ENCODE measurements at regions not wholly inside any gene's neighbourhood (a gene's known extent, or its start where the extent isn't known, plus 50 kb on each side); places are given as distances from the start of the nearest gene placed in this dataset.

DNA sequence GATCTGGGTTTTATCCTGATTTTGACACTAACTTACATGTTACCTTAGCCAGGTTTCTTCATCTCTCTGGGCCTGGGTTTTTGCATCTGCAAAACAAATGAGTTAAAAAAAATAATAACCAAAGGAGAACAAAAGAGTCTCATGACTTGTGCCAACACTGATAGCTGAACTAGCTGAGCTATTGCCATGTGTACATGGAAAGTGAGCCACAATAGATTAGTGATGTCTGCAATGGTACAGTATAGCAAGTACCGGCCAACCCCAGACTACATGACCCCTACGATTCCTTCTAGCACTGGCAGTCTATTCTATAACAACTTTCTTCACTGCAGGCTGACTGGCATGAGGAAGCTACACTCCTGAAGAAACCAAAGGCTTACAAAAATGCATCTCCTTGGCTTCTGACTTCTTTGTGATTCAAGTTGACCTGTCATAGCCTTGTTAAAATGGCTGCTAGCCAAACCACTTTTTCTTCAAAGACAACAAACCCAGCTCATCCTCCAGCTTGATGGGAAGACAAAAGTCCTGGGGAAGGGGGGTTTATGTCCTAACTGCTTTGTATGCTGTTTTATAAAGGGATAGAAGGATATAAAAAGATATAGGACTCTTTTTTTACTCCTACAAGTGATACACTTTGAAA lies 123.7 kb downstream of the DAD1 start:
- no peak overlapping the region for H3K9ac ChIP-seq (ENCODE audit: low read length)
- no peak overlapping the region for H3K27ac ChIP-seq (ENCODE audit: low read depth, low read length)
- H3K9me3 ChIP-seq (ENCODE audit: control insufficient read depth, insufficient read depth, low read depth, low read length), result no peaks in the 10 kb centered on the region
- H3K27me3 ChIP-seq (ENCODE audit: control insufficient read depth, insufficient read depth, low read length), result no peaks in the 10 kb centered on the region
- no peaks in the 10 kb centered on the region for H3K4me1 ChIP-seq (ENCODE audit: control insufficient read depth, insufficient read depth, low read length)
- H3K36me3 ChIP-seq (ENCODE audit: control insufficient read depth, insufficient read depth, low read length), result no peaks in the 10 kb centered on the region
- H3K4me3 ChIP-seq (ENCODE audit: low read depth, low read length), result no peak overlapping the region

DNA sequence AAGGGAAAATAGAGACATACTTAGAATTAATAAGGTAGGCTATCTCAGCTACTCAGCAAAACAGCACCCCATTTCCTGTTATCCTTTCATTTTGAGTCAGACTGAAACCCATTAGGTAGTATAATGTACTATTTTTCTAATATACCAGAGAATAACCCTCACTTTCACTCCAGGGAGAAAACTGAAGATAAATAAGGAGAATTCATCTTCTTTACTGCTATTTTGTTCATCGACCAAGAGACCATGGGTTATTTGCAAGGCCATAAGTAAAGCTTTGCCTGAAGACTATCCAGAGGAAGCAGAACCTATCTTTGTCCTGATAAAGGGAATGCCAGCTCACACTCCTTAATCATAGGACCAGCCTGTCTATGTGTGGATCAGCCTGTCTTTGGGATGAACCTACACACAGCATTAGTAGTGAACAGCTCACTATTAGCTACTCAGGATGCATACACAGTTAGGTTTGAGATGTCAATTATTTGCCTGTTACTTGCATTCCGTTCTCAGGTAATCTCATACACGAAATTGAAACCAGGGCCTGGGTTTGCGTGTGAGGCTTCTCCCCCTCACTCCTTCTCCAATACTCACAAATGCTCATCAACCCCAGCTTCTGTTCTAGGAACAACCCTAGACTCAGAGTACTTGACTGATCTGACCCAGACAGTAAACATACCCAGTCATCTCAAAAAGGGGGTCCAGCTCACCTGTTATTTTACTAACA lies 124.4 kb downstream of the DAD1 start:
- H3K9ac ChIP-seq (ENCODE audit: low read length), result no peak overlapping the region
- no peaks in the 10 kb centered on the region for H3K27me3 ChIP-seq (ENCODE audit: control insufficient read depth, insufficient read depth, low read length)
- H3K36me3 ChIP-seq (ENCODE audit: control insufficient read depth, insufficient read depth, low read length), result no peaks in the 10 kb centered on the region
- H3K9me3 ChIP-seq (ENCODE audit: control insufficient read depth, insufficient read depth, low read depth, low read length), result no peaks in the 10 kb centered on the region
- no peaks in the 10 kb centered on the region for H3K4me1 ChIP-seq (ENCODE audit: control insufficient read depth, insufficient read depth, low read length)
- H3K27ac ChIP-seq (ENCODE audit: low read depth, low read length), result no peak overlapping the region
- H3K4me3 ChIP-seq (ENCODE audit: low read depth, low read length), result no peak overlapping the region

DNA sequence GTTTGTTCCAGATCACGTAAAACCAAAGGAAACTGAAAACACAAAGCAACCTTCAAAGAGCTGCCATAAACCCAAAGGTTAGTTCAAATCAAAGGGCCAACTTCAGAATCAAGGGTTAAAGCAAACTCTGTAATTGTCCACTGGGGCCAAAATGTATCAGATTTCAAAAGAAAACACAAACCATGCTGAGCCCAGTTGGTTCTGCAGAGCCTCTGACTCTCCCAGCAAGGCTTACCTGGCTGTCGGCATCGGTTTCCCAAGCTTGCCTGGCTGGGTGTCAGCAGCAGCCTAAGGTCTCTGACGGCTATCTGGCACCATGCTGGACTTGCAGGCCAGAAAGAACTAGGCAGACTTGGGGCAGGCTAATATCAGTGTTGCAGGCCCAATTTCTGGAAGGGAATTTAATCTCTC lies 125.3 kb downstream of the DAD1 start:
- Histone ChIP-seq H3K4me3 (ENCODE audit: low read depth, low read length) (no peak overlapping the region), H3K27ac (ENCODE audit: low read depth, low read length) (no peak overlapping the region), H3K27me3 (ENCODE audit: control insufficient read depth, insufficient read depth, low read length) (no peaks in the 10 kb centered on the region), H3K9me3 (ENCODE audit: control insufficient read depth, insufficient read depth, low read depth, low read length) (no peaks in the 10 kb centered on the region), H3K4me1 (ENCODE audit: control insufficient read depth, insufficient read depth, low read length) (no peaks in the 10 kb centered on the region), H3K36me3 (ENCODE audit: control insufficient read depth, insufficient read depth, low read length) (no peaks in the 10 kb centered on the region), H3K9ac (ENCODE audit: low read length) (no peak overlapping the region)

DNA sequence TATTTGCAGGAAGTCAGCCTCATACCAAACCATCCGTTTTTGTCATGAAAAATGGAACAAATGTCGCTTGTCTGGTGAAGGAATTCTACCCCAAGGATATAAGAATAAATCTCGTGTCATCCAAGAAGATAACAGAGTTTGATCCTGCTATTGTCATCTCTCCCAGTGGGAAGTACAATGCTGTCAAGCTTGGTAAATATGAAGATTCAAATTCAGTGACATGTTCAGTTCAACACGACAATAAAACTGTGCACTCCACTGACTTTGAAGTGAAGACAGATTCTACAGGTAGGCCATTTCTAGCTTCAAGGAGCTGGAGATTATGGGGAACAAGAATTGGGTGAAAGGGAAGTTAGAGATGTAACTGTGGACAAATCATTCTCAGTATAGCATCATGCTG lies 126.1 kb downstream of the DAD1 start:
- Histone ChIP-seq H3K27ac (ENCODE audit: low read depth, low read length) (no peak overlapping the region), H3K4me1 (ENCODE audit: control insufficient read depth, insufficient read depth, low read length) (no peaks in the 10 kb centered on the region), H3K9ac (ENCODE audit: low read length) (no peak overlapping the region), H3K9me3 (ENCODE audit: control insufficient read depth, insufficient read depth, low read depth, low read length) (no peaks in the 10 kb centered on the region), H3K27me3 (ENCODE audit: control insufficient read depth, insufficient read depth, low read length) (no peaks in the 10 kb centered on the region), H3K36me3 (ENCODE audit: control insufficient read depth, insufficient read depth, low read length) (no peaks in the 10 kb centered on the region), H3K4me3 (ENCODE audit: low read depth, low read length) (no peak overlapping the region)

DNA sequence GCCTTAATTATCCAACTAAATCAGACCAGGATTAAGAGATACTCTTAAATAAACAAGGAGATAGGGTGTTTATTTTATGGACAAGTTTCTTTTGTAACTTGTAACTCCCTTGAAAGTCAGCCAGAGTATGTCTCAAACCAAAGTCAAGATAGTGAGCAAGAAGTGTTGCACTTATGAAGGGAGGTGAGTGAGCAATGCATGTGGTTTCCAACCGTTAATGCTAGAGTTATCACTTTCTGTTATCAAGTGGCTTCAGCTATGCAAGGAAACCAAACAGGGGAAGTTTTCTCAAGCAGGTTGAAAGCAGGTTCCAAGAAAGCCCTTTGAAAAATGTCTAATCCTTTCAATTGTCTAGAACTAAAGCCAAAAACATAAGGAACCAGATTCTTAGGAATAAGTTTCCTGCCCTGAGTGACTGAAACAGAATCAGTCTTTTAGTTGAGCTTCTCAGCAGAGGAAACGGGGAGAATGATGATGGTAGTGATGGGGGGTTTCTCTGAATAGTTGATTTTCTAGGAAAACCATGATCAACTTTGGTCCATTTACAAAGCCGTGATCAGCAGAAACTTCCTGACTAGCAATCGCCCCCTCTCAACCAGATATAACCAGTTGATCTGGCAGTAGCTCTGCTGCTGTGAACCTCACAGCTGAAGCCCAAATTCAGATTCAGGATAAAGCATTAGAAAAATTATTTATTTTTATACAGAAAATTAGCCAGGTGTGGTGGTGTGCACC lies 128.4 kb downstream of the DAD1 start:
- Histone ChIP-seq H3K36me3 (ENCODE audit: control insufficient read depth, insufficient read depth, low read length) (no peaks in the 10 kb centered on the region), H3K4me1 (ENCODE audit: control insufficient read depth, insufficient read depth, low read length) (no peaks in the 10 kb centered on the region), H3K27me3 (ENCODE audit: control insufficient read depth, insufficient read depth, low read length) (no peaks in the 10 kb centered on the region), H3K4me3 (ENCODE audit: low read depth, low read length) (no peak overlapping the region), H3K27ac (ENCODE audit: low read depth, low read length) (no peak overlapping the region), H3K9me3 (ENCODE audit: control insufficient read depth, insufficient read depth, low read depth, low read length) (no peaks in the 10 kb centered on the region), H3K9ac (ENCODE audit: low read length) (no peak overlapping the region)

DNA sequence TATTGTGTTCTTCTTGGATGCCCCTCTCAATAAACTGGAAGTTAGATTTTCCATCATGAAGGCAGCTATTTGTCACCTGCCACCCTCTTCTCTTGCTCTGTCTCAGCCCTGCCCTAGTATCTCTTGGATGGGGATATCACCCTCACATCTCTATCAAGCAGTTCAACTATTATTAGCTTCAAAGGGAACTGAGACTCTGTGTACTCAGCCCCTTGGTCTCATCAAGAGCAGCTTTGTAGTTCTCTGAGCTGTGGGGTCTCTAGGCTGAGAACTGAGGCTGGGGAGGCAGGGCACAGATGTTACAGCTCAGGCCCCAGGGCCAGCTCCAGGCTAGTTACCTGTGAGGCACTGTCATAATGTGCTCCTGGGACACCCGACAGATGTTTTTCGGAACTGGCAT lies 130.3 kb downstream of the DAD1 start:
- Histone ChIP-seq H3K9me3 (ENCODE audit: control insufficient read depth, insufficient read depth, low read depth, low read length) (no peaks in the 10 kb centered on the region), H3K27me3 (ENCODE audit: control insufficient read depth, insufficient read depth, low read length) (no peaks in the 10 kb centered on the region), H3K36me3 (ENCODE audit: control insufficient read depth, insufficient read depth, low read length) (no peaks in the 10 kb centered on the region), H3K4me1 (ENCODE audit: control insufficient read depth, insufficient read depth, low read length) (no peaks in the 10 kb centered on the region), H3K9ac (ENCODE audit: low read length) (no peak overlapping the region), H3K27ac (ENCODE audit: low read depth, low read length) (no peak overlapping the region), H3K4me3 (ENCODE audit: low read depth, low read length) (no peak overlapping the region)

DNA sequence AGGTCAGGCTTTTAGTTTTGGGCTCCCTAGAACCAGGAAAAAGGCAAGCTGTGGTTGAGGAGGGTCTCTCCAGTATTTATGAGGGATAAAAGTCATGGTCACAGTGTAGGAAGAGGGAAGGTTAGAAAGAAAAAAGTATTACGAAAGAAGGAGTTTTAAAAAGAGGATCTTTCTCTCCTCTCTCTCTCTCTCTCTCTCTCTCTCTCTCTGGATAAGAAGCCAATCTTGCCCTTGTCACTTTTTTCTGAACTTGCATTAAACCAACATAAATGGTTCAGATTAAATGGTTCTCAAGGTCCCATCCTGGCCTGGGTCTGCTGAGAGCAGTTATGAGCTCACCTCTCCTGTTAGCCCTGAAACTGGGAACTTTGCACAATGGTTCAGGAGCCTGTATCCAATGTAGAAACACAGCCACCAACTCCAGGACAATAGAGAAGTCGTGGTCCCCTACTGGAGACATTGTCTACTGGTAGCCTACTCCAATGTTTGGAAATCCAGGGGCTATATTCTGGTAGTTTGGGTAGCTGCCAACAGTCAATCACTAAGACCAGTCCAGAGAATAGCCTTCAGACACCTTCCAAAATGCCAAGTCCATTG lies 131.9 kb downstream of the DAD1 start:
- no peak overlapping the region for H3K9ac ChIP-seq (ENCODE audit: low read length)
- H3K4me3 ChIP-seq (ENCODE audit: low read depth, low read length), result no peak overlapping the region
- H3K27ac ChIP-seq (ENCODE audit: low read depth, low read length), result no peak overlapping the region
- no peaks in the 10 kb centered on the region for H3K9me3 ChIP-seq (ENCODE audit: control insufficient read depth, insufficient read depth, low read depth, low read length)
- no peaks in the 10 kb centered on the region for H3K27me3 ChIP-seq (ENCODE audit: control insufficient read depth, insufficient read depth, low read length)
- H3K4me1 ChIP-seq (ENCODE audit: control insufficient read depth, insufficient read depth, low read length), result no peaks in the 10 kb centered on the region
- no peaks in the 10 kb centered on the region for H3K36me3 ChIP-seq (ENCODE audit: control insufficient read depth, insufficient read depth, low read length)

DNA sequence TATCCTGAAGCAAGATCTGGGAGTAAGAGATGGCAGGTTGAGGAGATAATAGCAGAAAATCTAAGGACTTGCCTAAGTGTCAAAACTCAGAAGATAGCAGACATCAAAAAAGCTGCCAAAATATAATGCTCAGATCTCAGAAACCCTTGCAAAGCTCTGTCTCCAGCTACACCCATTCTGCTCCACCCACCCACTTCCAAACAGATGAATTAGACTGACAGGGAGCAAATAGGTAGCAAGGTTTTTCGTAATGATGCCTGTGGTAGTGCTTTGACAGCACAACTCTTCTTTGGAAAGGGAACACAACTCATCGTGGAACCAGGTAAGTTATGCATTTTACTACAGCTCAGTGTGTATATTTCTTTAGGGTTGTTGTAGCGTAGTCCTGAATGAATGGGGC lies 132.6 kb downstream of the DAD1 start:
- no peaks in the 10 kb centered on the region for H3K9me3 ChIP-seq (ENCODE audit: control insufficient read depth, insufficient read depth, low read depth, low read length)
- H3K9ac ChIP-seq (ENCODE audit: low read length), result no peak overlapping the region
- H3K27ac ChIP-seq (ENCODE audit: low read depth, low read length), result no peak overlapping the region
- no peak overlapping the region for H3K4me3 ChIP-seq (ENCODE audit: low read depth, low read length)
- H3K27me3 ChIP-seq (ENCODE audit: control insufficient read depth, insufficient read depth, low read length), result no peaks in the 10 kb centered on the region
- H3K36me3 ChIP-seq (ENCODE audit: control insufficient read depth, insufficient read depth, low read length), result no peaks in the 10 kb centered on the region
- H3K4me1 ChIP-seq (ENCODE audit: control insufficient read depth, insufficient read depth, low read length), result no peaks in the 10 kb centered on the region

DNA sequence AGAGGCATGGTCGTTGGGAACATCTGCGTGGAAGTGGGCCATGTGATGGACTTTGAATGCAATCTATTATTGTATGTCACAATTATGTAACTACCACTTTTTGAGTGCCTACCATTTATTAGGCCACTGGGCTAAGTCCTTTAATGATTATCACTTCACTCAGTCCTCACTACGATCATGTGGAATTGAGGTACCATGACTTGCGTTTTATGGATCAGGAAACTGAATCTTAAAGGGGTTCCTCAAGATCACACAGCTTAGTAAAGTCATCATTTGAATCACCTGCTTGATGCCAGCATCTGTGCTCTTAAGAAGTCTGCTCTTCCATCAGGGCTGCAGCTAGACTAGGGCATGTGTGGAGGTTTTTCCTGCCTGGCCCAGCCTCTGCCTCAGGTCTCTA lies 136.7 kb downstream of the DAD1 start:
- Histone ChIP-seq H3K9ac (ENCODE audit: low read length) (no peak overlapping the region), H3K4me1 (ENCODE audit: control insufficient read depth, insufficient read depth, low read length) (peaks cover 6% of the 10 kb centered on the region), H3K36me3 (ENCODE audit: control insufficient read depth, insufficient read depth, low read length) (no peaks in the 10 kb centered on the region), H3K27ac (ENCODE audit: low read depth, low read length) (no peak overlapping the region), H3K27me3 (ENCODE audit: control insufficient read depth, insufficient read depth, low read length) (no peaks in the 10 kb centered on the region), H3K4me3 (ENCODE audit: low read depth, low read length) (no peak overlapping the region), H3K9me3 (ENCODE audit: control insufficient read depth, insufficient read depth, low read depth, low read length) (no peaks in the 10 kb centered on the region)

DNA sequence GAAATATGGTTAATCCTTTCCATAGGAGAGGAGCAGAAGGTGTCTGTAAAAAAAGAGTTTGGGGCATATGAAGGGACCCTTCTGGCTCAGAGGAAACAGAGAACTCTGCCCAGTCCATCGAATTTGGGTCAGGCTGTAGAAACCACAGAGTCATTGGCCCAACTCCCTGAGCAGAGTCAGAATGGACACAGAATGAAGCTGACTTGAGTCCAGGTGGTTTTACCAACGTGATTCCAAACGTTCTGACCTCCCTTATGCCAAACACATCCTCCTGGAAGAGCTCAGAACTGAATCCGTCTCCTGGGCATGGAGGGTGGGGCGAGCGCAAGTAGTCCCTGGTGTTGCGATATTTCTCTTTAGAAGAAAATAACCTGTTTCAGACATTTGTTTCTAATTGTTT lies 138.8 kb downstream of the DAD1 start:
- Histone ChIP-seq H3K27ac (ENCODE audit: low read depth, low read length) (no peak overlapping the region), H3K9me3 (ENCODE audit: control insufficient read depth, insufficient read depth, low read depth, low read length) (no peaks in the 10 kb centered on the region), H3K4me1 (ENCODE audit: control insufficient read depth, insufficient read depth, low read length) (peaks cover 6% of the 10 kb centered on the region), H3K4me3 (ENCODE audit: low read depth, low read length) (no peak overlapping the region), H3K36me3 (ENCODE audit: control insufficient read depth, insufficient read depth, low read length) (no peaks in the 10 kb centered on the region), H3K9ac (ENCODE audit: low read length) (no peak overlapping the region), H3K27me3 (ENCODE audit: control insufficient read depth, insufficient read depth, low read length) (no peaks in the 10 kb centered on the region)

DNA sequence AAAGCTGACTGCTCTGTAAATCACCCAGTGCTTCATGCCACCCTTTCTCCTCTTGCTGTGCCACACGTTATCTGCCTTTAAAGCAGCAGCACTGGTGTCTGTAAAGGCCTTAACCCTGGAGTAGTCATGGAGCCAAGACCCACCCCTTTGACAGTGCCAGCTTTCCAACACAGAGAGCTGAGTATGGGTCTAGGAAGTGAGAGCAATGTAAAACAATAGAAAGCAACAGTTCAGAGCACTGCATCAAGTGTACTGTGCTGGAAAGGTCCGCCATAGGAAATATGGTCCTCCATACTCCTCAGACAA lies 139.5 kb downstream of the DAD1 start:
- Histone ChIP-seq H3K36me3 (ENCODE audit: control insufficient read depth, insufficient read depth, low read length) (no peaks in the 10 kb centered on the region), H3K27ac (ENCODE audit: low read depth, low read length) (no peak overlapping the region), H3K9ac (ENCODE audit: low read length) (no peak overlapping the region), H3K4me1 (ENCODE audit: control insufficient read depth, insufficient read depth, low read length) (peaks cover 6% of the 10 kb centered on the region), H3K27me3 (ENCODE audit: control insufficient read depth, insufficient read depth, low read length) (no peaks in the 10 kb centered on the region), H3K4me3 (ENCODE audit: low read depth, low read length) (no peak overlapping the region), H3K9me3 (ENCODE audit: control insufficient read depth, insufficient read depth, low read depth, low read length) (no peaks in the 10 kb centered on the region)

All from HUES6 (cell line).